HepG2 (cell line): ENCODE measurements at regions not wholly inside any gene's neighbourhood (a gene's known extent, or its start where the extent isn't known, plus 50 kb on each side); places are given as distances from the start of the nearest gene placed in this dataset.

ENCODE experiments used
- ARID4A ChIP-seq: sonication (generic); formaldehyde crosslinking; IDR thresholded peaks from 2 replicates; pipeline ENCODE4 v1.5.0; 2020; ENCODE audit warnings: mild to moderate bottlenecking, missing genetic modification reagents, borderline replicate concordance
- BRCA1 ChIP-seq: sonication (generic); formaldehyde crosslinking; IDR thresholded peaks from 2 replicates; pipeline ENCODE4 v1.4.0; 2020; ENCODE audit warnings: missing genetic modification reagents
- DR1 ChIP-seq: sonication (generic); formaldehyde crosslinking; IDR thresholded peaks from 2 replicates; pipeline ENCODE4 v1.8.0; 2021; ENCODE audit warnings: mild to moderate bottlenecking, missing genetic modification reagents, inconsistent platforms
- FOXA1 ChIP-seq, 2 experiments: fragments of 450-650 bp in 1 of 2; sonication (generic) in 1 of 2; formaldehyde crosslinking in 1 of 2; IDR thresholded peaks; 2 replicates each; pipeline versions ENCODE4 v1.4.0 to v1.6.1; 2016 to 2020; ENCODE audit warnings: missing genetic modification reagents in 1 of 2
- FOXP4 ChIP-seq: sonication (generic); formaldehyde crosslinking; IDR thresholded peaks from 2 replicates; pipeline ENCODE4 v1.4.0; 2020; ENCODE audit warnings: missing genetic modification reagents
- NFE2L1 ChIP-seq: sonication (generic); formaldehyde crosslinking; IDR thresholded peaks from 2 replicates; pipeline ENCODE4 v1.4.0; 2020; ENCODE audit warnings: missing genetic modification reagents, mild to moderate bottlenecking, borderline replicate concordance
- NFRKB ChIP-seq: fragments of 450-650 bp; IDR thresholded peaks from 2 replicates; pipeline ENCODE4 v1.6.1; 2017
- POLR2A ChIP-seq, 2 experiments: IDR thresholded peaks; 2 replicates each; pipeline ENCODE4 v1.6.1; 2011; ENCODE audit warnings: low read depth in 2 of 2, low read length in 2 of 2, mild to moderate bottlenecking in 1 of 2, moderate library complexity in 1 of 2; ENCODE audit not compliant: insufficient read depth in 1 of 2
- RELA ChIP-seq: sonication (generic); formaldehyde crosslinking; IDR thresholded peaks from 2 replicates; pipeline ENCODE4 v1.4.0; 2020; ENCODE audit warnings: missing genetic modification reagents
- SKI ChIP-seq: fragments of 450-650 bp; IDR thresholded peaks from one replicate; pipeline ENCODE4 v1.6.1; 2018; ENCODE audit warnings: mild to moderate bottlenecking; ENCODE audit not compliant: partially characterized antibody
- SP1 ChIP-seq, 2 experiments: fragments of 450-650 bp in 1 of 2; sonication (generic) in 1 of 2; formaldehyde crosslinking in 1 of 2; IDR thresholded peaks; 2 replicates each; pipeline versions ENCODE4 v1.4.0 to v1.6.1; 2016 to 2020; ENCODE audit warnings: missing genetic modification reagents in 1 of 2
- TCF7L2 ChIP-seq: IDR thresholded peaks from 2 replicates; pipeline ENCODE4 v1.6.1; 2011; ENCODE audit warnings: mild to moderate bottlenecking, low read depth, low read length, moderate library complexity
- ZNF577 ChIP-seq: sonication (generic); formaldehyde crosslinking; IDR thresholded peaks from 2 replicates; pipeline ENCODE4 v1.4.0; 2020; ENCODE audit warnings: mild to moderate bottlenecking, low read depth, missing genetic modification reagents, borderline replicate concordance

GRCh38 chr13:76738616-76739015 lies 147.6 kb downstream of the KCTD12 start:
- TF ChIP-seq ZNF577 (CRISPR knock-in tag) (no peak), POLR2A (IDR thresholded peaks at IDR 0.05; ENCODE audit: insufficient read depth in 1 of 2, low read depth in 2 of 2, low read length in 2 of 2) (no peak), ARID4A (no peak), FOXA1 (IDR thresholded peaks at IDR 0.05) (no peak), FOXA1 (CRISPR knock-in tag; IDR thresholded peaks at IDR 0.05) (no peak), RELA (CRISPR knock-in tag) (no peak), DR1 (no peak), TCF7L2 (no peak), NFRKB (no peak), BRCA1 (no peak), SKI (no peak), FOXP4 (CRISPR knock-in tag) (no peak), NFE2L1 (CRISPR knock-in tag) (no peak), SP1 (IDR thresholded peaks at IDR 0.05) (no peak), SP1 (CRISPR knock-in tag; IDR thresholded peaks at IDR 0.05) (no peak)
